HepG2 (cell line): ENCODE measurements at regions not wholly inside any gene's neighbourhood (a gene's known extent, or its start where the extent isn't known, plus 50 kb on each side); places are given as distances from the start of the nearest gene placed in this dataset.

ENCODE experiments used
- ATAC-seq: fragments of 200-7000 bp; cut with Tn5 transposase; 3 replicates; pipeline ENCODE4 v1.9.1; 2020; ENCODE audit warnings: mild to moderate bottlenecking, moderate library complexity
- BruUV-seq: library from RNA; stranded (reverse); fragments of 400-500 nt; replicated peaks from 2 replicates; lab custom pipeline; 2021; lab: Mats Ljungman, UMichigan
- CTCF ChIA-PET: fragments of 300-600 bp; formaldehyde crosslinking; extraction: SDS; loops from one replicate; lab custom pipeline; 2021; ENCODE audit warnings: low total read pairs, inconsistent platforms, low intra/inter-chr PET ratio; lab: Yijun Ruan, JAX
- POLR2A ChIA-PET: fragments of 350-600 bp; sonication (Branson Sonifier 250); formaldehyde crosslinking; loops from one replicate; lab custom pipeline; 2020; ENCODE audit warnings: antibody characterized with exemption, inconsistent platforms; lab: Yijun Ruan, JAX
- DNase-seq: peaks from one replicate; pipeline ENCODE4 v3.0.0-alpha.2; 2015; ENCODE audit warnings: low spot score
- FAIRE-seq: peaks from 3 replicates; lab custom pipeline; 2011; peaks lifted over from hg19 to GRCh38; lab: Jason Lieb, UNC
- H2AFZ ChIP-seq: one replicate; pipeline ENCODE4 v1.6.1; 2011; ENCODE audit warnings: low read length, inconsistent platforms
- H3K27ac ChIP-seq: fragments of 300-600 bp; 3 replicates; pipeline ENCODE4 v1.8.0; 2011; ENCODE audit warnings: mixed run types, mild to moderate bottlenecking, mixed read lengths, low read length, inconsistent platforms; ENCODE audit not compliant: insufficient read depth; ENCODE audit errors: extremely low read length
- H3K27me3 ChIP-seq, 2 experiments: fragments of 200-600 bp in 1 of 2; 2 replicates in 1 of 2; 3 replicates in 1 of 2; pipeline versions ENCODE4 v1.6.0 to v1.8.0; 2011; ENCODE audit warnings: low read length in 2 of 2, mild to moderate bottlenecking in 2 of 2, moderate library complexity in 2 of 2, inconsistent platforms in 1 of 2; ENCODE audit not compliant: insufficient read depth in 2 of 2, control insufficient read depth in 1 of 2
- H3K36me3 ChIP-seq, 2 experiments: fragments of 200-600 bp in 1 of 2; replicated peaks in 1 of 2; 2 replicates in 1 of 2; 3 replicates in 1 of 2; pipeline versions ENCODE4 v1.5.1 to v1.8.0; 2011; ENCODE audit warnings: low read length in 2 of 2, inconsistent platforms in 1 of 2; ENCODE audit not compliant: insufficient read depth in 2 of 2, control insufficient read depth in 1 of 2
- H3K4me1 ChIP-seq: 2 replicates; pipeline ENCODE4 v1.5.1; 2012; ENCODE audit warnings: low read length, inconsistent platforms; ENCODE audit not compliant: insufficient read depth
- H3K4me2 ChIP-seq: 2 replicates; pipeline ENCODE4 v1.6.0; 2011; ENCODE audit warnings: low read depth, low read length, inconsistent platforms
- H3K4me3 ChIP-seq, 3 experiments: fragments of 200-600 bp in 1 of 3; sonication (generic), shearing (Covaris generic) in 1 of 3; replicated peaks in 1 of 3; 2 replicates each; pipeline ENCODE4 v1.5.1; 2011 to 2016; ENCODE audit warnings: low read length in 3 of 3, inconsistent platforms in 2 of 3, low read depth in 2 of 3, mild to moderate bottlenecking in 2 of 3, control low read depth in 1 of 3, mixed read lengths in 1 of 3; ENCODE audit not compliant: insufficient read depth in 1 of 3
- H3K79me2 ChIP-seq: one replicate; pipeline ENCODE4 v1.6.1; 2011; ENCODE audit warnings: low read length, inconsistent platforms; ENCODE audit not compliant: insufficient read depth
- H3K9ac ChIP-seq: 2 replicates; pipeline ENCODE4 v1.6.0; 2011; ENCODE audit warnings: mild to moderate bottlenecking, low read depth, low read length, inconsistent platforms; ENCODE audit not compliant: insufficient read depth
- H3K9me3 ChIP-seq: 2 replicates; pipeline ENCODE4 v1.5.1; 2012; ENCODE audit warnings: mild to moderate bottlenecking, low read length
- H4K20me1 ChIP-seq: 2 replicates; pipeline ENCODE4 v1.6.0; 2011; ENCODE audit warnings: inconsistent platforms, mild to moderate bottlenecking, low read length, moderate library complexity; ENCODE audit not compliant: insufficient read depth
- MTF1 ChIP-seq: sonication (generic); formaldehyde crosslinking; IDR thresholded peaks from 2 replicates; pipeline ENCODE4 v1.5.0; 2020; ENCODE audit warnings: missing genetic modification reagents
- MYNN ChIP-seq: sonication (generic); formaldehyde crosslinking; IDR thresholded peaks from 2 replicates; pipeline ENCODE4 v1.4.0; 2020; ENCODE audit warnings: mild to moderate bottlenecking, low read depth, missing genetic modification reagents
- NRL ChIP-seq: sonication (generic); formaldehyde crosslinking; IDR thresholded peaks from 2 replicates; pipeline ENCODE4 v1.5.0; 2020; ENCODE audit warnings: missing genetic modification reagents, mild to moderate bottlenecking, moderate library complexity, borderline replicate concordance
- PRDM4 ChIP-seq: sonication (generic); formaldehyde crosslinking; IDR thresholded peaks from 2 replicates; pipeline ENCODE4 v1.9.0; 2021; ENCODE audit warnings: missing genetic modification reagents, borderline replicate concordance
- SKIL ChIP-seq: sonication (generic); formaldehyde crosslinking; IDR thresholded peaks from 2 replicates; pipeline ENCODE4 v1.8.0; 2022; ENCODE audit warnings: missing genetic modification reagents, mild to moderate bottlenecking, moderate library complexity, borderline replicate concordance
- TBL1XR1 ChIP-seq: fragments of 150-350 bp; IDR thresholded peaks from 2 replicates; pipeline ENCODE4 v1.6.1; 2014; ENCODE audit warnings: borderline replicate concordance, low read length; ENCODE audit not compliant: partially characterized antibody
- TEF ChIP-seq: sonication (generic); formaldehyde crosslinking; IDR thresholded peaks from 2 replicates; pipeline ENCODE4 v1.5.0; 2020; ENCODE audit warnings: missing genetic modification reagents
- XRCC5 ChIP-seq: fragments of 200-400 bp; formaldehyde crosslinking; optimal IDR thresholded peaks from 2 replicates; pipeline ENCODE3; 2017; ENCODE audit warnings: mild to moderate bottlenecking, low read length
- ZBTB21 ChIP-seq: sonication (generic); formaldehyde crosslinking; IDR thresholded peaks from 2 replicates; pipeline ENCODE4 v1.4.0; 2020; ENCODE audit warnings: missing genetic modification reagents
- ZBTB7A ChIP-seq: sonication (generic); formaldehyde crosslinking; IDR thresholded peaks from 2 replicates; pipeline ENCODE4 v1.8.0; 2022; ENCODE audit warnings: mild to moderate bottlenecking, missing genetic modification reagents
- ZNF10 ChIP-seq: sonication (generic); formaldehyde crosslinking; IDR thresholded peaks from 2 replicates; pipeline ENCODE4 v1.4.0; 2020; ENCODE audit warnings: mild to moderate bottlenecking, low read depth, missing genetic modification reagents, borderline replicate concordance
- ZNF180 ChIP-seq: sonication (generic); formaldehyde crosslinking; IDR thresholded peaks from 2 replicates; pipeline ENCODE4 v1.4.0; 2020; ENCODE audit warnings: low read depth, missing genetic modification reagents, borderline replicate concordance
- ZNF672 ChIP-seq: sonication (generic); formaldehyde crosslinking; IDR thresholded peaks from 2 replicates; pipeline ENCODE4 v1.8.1; 2022; ENCODE audit warnings: missing genetic modification reagents
- ZNF749 ChIP-seq: sonication (generic); formaldehyde crosslinking; IDR thresholded peaks from 2 replicates; pipeline ENCODE4 v1.8.0; 2022; ENCODE audit warnings: mild to moderate bottlenecking, missing genetic modification reagents, moderate library complexity, borderline replicate concordance
- ZNF772 ChIP-seq: sonication (generic); formaldehyde crosslinking; IDR thresholded peaks from 2 replicates; pipeline ENCODE4 v1.5.0; 2020; ENCODE audit warnings: mild to moderate bottlenecking, missing genetic modification reagents
- ZSCAN12 ChIP-seq: sonication (generic); formaldehyde crosslinking; IDR thresholded peaks from 2 replicates; pipeline ENCODE4 v1.9.0; 2021; ENCODE audit warnings: mild to moderate bottlenecking, missing genetic modification reagents
- WGBS: methylation state at CpG from one replicate; pipeline ENCODE4 v1.1.6; 2017; ENCODE audit warnings: low lambda C conversion rate; 5-methylcytosine and 5-hydroxymethylcytosine counted together
- in situ Hi-C: cut with HindIII; loops from 2 replicates; pipeline ENCODE4 v1.10.0; 2017; ENCODE audit warnings: low pct_unique_long_range_greater_than_20kb; ENCODE audit not compliant: extremely low pct_ligation_motif_present
- intact Hi-C: fragments of 100-400 bp; cut with micrococcal nuclease; formaldehyde crosslinking; loops from one replicate; pipeline ENCODE4 v1.10.0; 2022; ENCODE audit not compliant: unreplicated experiment

- H3K27me3 ChIP-seq, result no peaks in the 10 kb centered on the region
- TF ChIP-seq ZNF10 (CRISPR knock-in tag) (no peak), TBL1XR1 (no peak), ZNF672 (CRISPR knock-in tag) (no peak), ZSCAN12 (CRISPR knock-in tag) (no peak), NRL (CRISPR knock-in tag) (no peak), TEF (CRISPR knock-in tag) (no peak), ZBTB7A (CRISPR knock-in tag) (no peak), PRDM4 (CRISPR knock-in tag) (no peak), SKIL (CRISPR knock-in tag) (no peak), ZNF772 (CRISPR knock-in tag) (no peak), XRCC5 (no peak), ZNF180 (CRISPR knock-in tag) (no peak), ZBTB21 (CRISPR knock-in tag) (no peak), MYNN (CRISPR knock-in tag) (no peak), MTF1 (CRISPR knock-in tag) (no peak), ZNF749 (CRISPR knock-in tag) (no peak)
- TF ChIP-seq, all 625 proteins: peak for 0
- CTCF ChIA-PET, result no interaction called here
Measured at GRCh38 chr21:18550361-18550760, 146.8 kb upstream of the TMPRSS15 start.

More at GRCh38 chr21:18550361-18550760, 146.8 kb upstream of the TMPRSS15 start:
- intact Hi-C loops (no loop called here), in situ Hi-C loops (no loop called here)
- H3K4me1 ChIP-seq, result no peaks in the 10 kb centered on the region
- H3K9me3 ChIP-seq, result peaks cover 86% of the 10 kb centered on the region
- no peaks in the 10 kb centered on the region for H4K20me1 ChIP-seq
- WGBS, result 39% methylated on average over 3 of the region's 3 CpGs
- DNase-seq (no peak), FAIRE-seq (no peak), ATAC-seq (no peak)
- no peak overlapping the region for H2AFZ ChIP-seq
- no peak overlapping the region for H3K9ac ChIP-seq
- H3K4me3 ChIP-seq, result no peak overlapping the region
- POLR2A ChIA-PET, result no interaction called here
- H3K79me2 ChIP-seq, result no peaks in the 10 kb centered on the region
- no peaks in the 10 kb centered on the region for H3K36me3 ChIP-seq
- H3K27ac ChIP-seq, result no peak overlapping the region
- BruUV-seq, result no TSS peak
- H3K4me2 ChIP-seq, result no peak overlapping the region
